GM12878 (cell line): ENCODE measurements at regions not wholly inside any gene's neighbourhood (a gene's known extent, or its start where the extent isn't known, plus 50 kb on each side); places are given as distances from the start of the nearest gene placed in this dataset.

ENCODE experiments used
- ATAC-seq: fragments of 200-7000 bp; cut with Tn5 transposase; 3 replicates; pipeline ENCODE4 v1.9.1; 2020; ENCODE audit warnings: mild to moderate bottlenecking, moderate library complexity
- BruUV-seq: library from RNA; stranded (reverse); fragments of 400-500 nt; replicated peaks from 2 replicates; lab custom pipeline; 2021; lab: Mats Ljungman, UMichigan
- CTCF ChIA-PET: fragments of 300-600 bp; sonication (Branson Sonifier 250); formaldehyde crosslinking; extraction: SDS; loops from one replicate; lab custom pipeline; 2021; ENCODE audit warnings: inconsistent platforms; lab: Yijun Ruan, JAX
- POLR2A ChIA-PET: fragments of 350-600 bp; formaldehyde crosslinking; extraction: SDS; loops from one replicate; lab custom pipeline; 2021; ENCODE audit warnings: inconsistent platforms; lab: Charles Lee
- RAD21 ChIA-PET: fragments of 300-600 bp; sonication (Branson Sonifier 250); formaldehyde crosslinking; loops from one replicate; lab custom pipeline; 2023; ENCODE audit warnings: antibody characterized with exemption; ENCODE audit not compliant: unreplicated experiment; lab: Charles Lee
- SMC1A ChIA-PET: fragments of 300-600 bp; sonication (Branson Sonifier 250); formaldehyde crosslinking; loops from one replicate; lab custom pipeline; 2023; ENCODE audit not compliant: unreplicated experiment, uncharacterized antibody; lab: Charles Lee
- DNase-seq: peaks from one replicate; pipeline ENCODE4 v3.0.0-alpha.2; 2011; ENCODE audit warnings: low read depth, low spot score
- FAIRE-seq: peaks from 3 replicates; lab custom pipeline; 2011; peaks lifted over from hg19 to GRCh38; lab: Jason Lieb, UNC
- H2AFZ ChIP-seq: 2 replicates; pipeline ENCODE4 v1.6.0; 2011; ENCODE audit warnings: low read depth, low read length, control low read depth; ENCODE audit not compliant: control insufficient read depth
- H3K27ac ChIP-seq: 2 replicates; pipeline ENCODE4 v1.5.1; 2011; ENCODE audit warnings: control low read depth; ENCODE audit not compliant: control insufficient read depth, insufficient read depth
- H3K27me3 ChIP-seq, 2 experiments: replicated peaks in 1 of 2; 2 replicates each; pipeline versions ENCODE4 v1.6.0 to v1.6.1; 2011; ENCODE audit warnings: low read length in 1 of 2; ENCODE audit not compliant: control insufficient read depth in 2 of 2, insufficient read depth in 2 of 2
- H3K36me3 ChIP-seq, 2 experiments: 2 replicates each; pipeline ENCODE4 v1.5.1; 2011; ENCODE audit warnings: low read length in 1 of 2; ENCODE audit not compliant: control insufficient read depth in 2 of 2, insufficient read depth in 2 of 2
- H3K4me1 ChIP-seq: 2 replicates; pipeline ENCODE4 v1.6.1; 2011; ENCODE audit warnings: mild to moderate bottlenecking, low read length, moderate library complexity, mixed read lengths; ENCODE audit not compliant: control insufficient read depth, insufficient read depth
- H3K4me2 ChIP-seq: 2 replicates; pipeline ENCODE4 v1.6.0; 2011; ENCODE audit warnings: control low read depth; ENCODE audit not compliant: control insufficient read depth, insufficient read depth
- H3K4me3 ChIP-seq: fragments of 200-600 bp; sonication (generic); 2 replicates; pipeline ENCODE4 v1.5.1; 2016
- H3K79me2 ChIP-seq: 2 replicates; pipeline ENCODE4 v1.6.0; 2011; ENCODE audit warnings: low read length; ENCODE audit not compliant: control insufficient read depth, insufficient read depth
- H3K9ac ChIP-seq: 2 replicates; pipeline ENCODE4 v1.8.0; 2011; ENCODE audit warnings: low read length, control low read depth, mixed read lengths; ENCODE audit not compliant: control insufficient read depth, insufficient read depth
- H3K9me3 ChIP-seq: replicated peaks from 3 replicates; pipeline ENCODE4 v1.5.1; 2011; ENCODE audit warnings: mild to moderate bottlenecking, low read length; ENCODE audit not compliant: control insufficient read depth, insufficient read depth
- H4K20me1 ChIP-seq: 2 replicates; pipeline ENCODE4 v1.6.0; 2011; ENCODE audit not compliant: control insufficient read depth, insufficient read depth
- CREB1 ChIP-seq: IDR thresholded peaks from 2 replicates; pipeline ENCODE4 v1.6.1; 2012; ENCODE audit warnings: low read depth, mild to moderate bottlenecking, inconsistent platforms
- HCFC1 ChIP-seq: fragments of 150-350 bp; IDR thresholded peaks from 2 replicates; pipeline ENCODE4 v1.6.1; 2014; ENCODE audit warnings: low read length
- NFXL1 ChIP-seq: fragments of 450-650 bp; IDR thresholded peaks from 2 replicates; pipeline ENCODE4 v1.6.1; 2017; ENCODE audit warnings: antibody characterized with exemption, mild to moderate bottlenecking, borderline replicate concordance
- SIN3A ChIP-seq: IDR thresholded peaks from 2 replicates; pipeline ENCODE4 v1.6.1; 2012; ENCODE audit warnings: low read depth, low read length, improper control_type of control experiment
- WRNIP1 ChIP-seq: IDR thresholded peaks from 2 replicates; pipeline ENCODE4 v1.6.1; 2011; ENCODE audit warnings: low read depth, low read length, improper control_type of control experiment, borderline replicate concordance
- WGBS: methylation state at CpG from one replicate; pipeline ENCODE4 v1.1.6; 2016; ENCODE audit warnings: low lambda C conversion rate; ENCODE audit not compliant: insufficient replicate concordance, insufficient coverage; ENCODE audit errors: missing lambda C conversion rate; 5-methylcytosine and 5-hydroxymethylcytosine counted together
- in situ Hi-C: fragments of 300-500 bp; cut with MboI; formaldehyde crosslinking; loops from 9 replicates; pipeline ENCODE4 v1.14.3; 2018; ENCODE audit warnings: mixed read lengths
- intact Hi-C: fragments of 100-400 bp; cut with micrococcal nuclease; formaldehyde crosslinking; loops from one replicate; pipeline ENCODE4 v1.14.2; 2022; ENCODE audit not compliant: unreplicated experiment
- TF ChIP-seq, protein P1 (sequence below): fragments of 450-650 bp; IDR thresholded peaks from 2 replicates; pipeline ENCODE4 v1.6.1; 2016; ENCODE audit warnings: mild to moderate bottlenecking

DNA sequence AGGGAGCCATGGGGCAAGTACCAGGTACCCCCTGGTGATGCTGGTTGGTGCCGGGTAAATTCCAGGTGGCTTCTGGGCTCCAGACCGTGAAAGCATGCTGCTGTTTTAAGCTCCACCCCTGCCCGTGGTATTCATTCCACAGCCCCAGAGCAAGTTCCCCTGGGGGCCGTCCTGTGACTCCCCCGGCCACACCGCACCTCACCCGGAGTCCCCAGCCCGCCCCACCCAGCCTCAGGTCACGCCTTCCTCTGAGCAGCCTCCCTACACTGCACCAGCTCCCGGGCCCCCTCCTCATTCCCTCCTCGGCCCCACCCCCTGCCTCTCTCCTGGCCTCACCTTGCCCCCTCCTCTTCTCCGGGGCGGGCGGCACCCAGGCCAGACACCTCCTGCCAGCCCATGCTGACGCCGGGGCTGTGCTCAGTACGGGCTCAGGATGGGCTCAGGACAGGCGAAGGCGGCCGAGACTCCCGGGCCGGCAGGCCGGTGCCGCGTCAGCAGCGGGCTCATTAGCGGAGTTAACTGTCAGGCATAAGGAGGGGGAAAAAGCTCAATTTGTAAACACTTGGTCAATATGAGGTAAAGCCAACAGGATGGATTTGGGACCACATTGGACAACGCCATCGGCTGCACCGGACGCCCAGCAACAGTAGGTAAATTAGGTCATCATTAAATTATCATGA lies 127.4 kb downstream of the FAM53A start (continued):
- TF ChIP-seq, protein P1, sequence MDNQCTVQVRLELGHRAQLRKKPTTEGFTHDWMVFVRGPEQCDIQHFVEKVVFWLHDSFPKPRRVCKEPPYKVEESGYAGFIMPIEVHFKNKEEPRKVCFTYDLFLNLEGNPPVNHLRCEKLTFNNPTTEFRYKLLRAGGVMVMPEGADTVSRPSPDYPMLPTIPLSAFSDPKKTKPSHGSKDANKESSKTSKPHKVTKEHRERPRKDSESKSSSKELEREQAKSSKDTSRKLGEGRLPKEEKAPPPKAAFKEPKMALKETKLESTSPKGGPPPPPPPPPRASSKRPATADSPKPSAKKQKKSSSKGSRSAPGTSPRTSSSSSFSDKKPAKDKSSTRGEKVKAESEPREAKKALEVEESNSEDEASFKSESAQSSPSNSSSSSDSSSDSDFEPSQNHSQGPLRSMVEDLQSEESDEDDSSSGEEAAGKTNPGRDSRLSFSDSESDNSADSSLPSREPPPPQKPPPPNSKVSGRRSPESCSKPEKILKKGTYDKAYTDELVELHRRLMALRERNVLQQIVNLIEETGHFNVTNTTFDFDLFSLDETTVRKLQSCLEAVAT, result no peak
- TF ChIP-seq HCFC1 (no peak), WRNIP1 (no peak), SIN3A (no peak), CREB1 (no peak)

DNA sequence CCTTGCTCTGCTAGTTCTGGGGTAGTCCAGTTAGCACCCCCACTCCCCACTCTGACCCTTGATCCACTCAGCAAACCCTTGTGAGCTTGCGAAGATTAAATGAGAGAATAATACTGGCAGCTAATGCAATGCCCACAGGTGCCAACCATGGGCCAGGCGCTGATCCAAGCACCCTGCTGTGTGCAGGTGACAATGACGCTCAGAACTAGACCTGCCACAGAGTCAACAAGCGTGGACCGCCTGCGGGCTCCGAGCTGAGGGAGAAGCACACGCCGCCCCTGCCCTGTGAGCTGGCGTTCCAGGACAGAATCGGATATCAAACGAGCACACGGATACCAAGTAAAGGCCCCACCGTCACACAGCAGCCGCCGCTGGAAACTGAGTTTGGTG lies 129.2 kb downstream of the FAM53A start:
- Histone ChIP-seq H3K27me3 (no peaks in the 10 kb centered on the region), H3K9me3 (no peaks in the 10 kb centered on the region), H2AFZ (no peak overlapping the region), H3K9ac (no peak overlapping the region), H3K36me3 (no peaks in the 10 kb centered on the region), H4K20me1 (no peaks in the 10 kb centered on the region), H3K4me1 (no peaks in the 10 kb centered on the region), H3K27ac (no peak overlapping the region), H3K4me2 (no peak overlapping the region), H3K79me2 (no peaks in the 10 kb centered on the region), H3K4me3 (no peak overlapping the region)
- ATAC-seq (no peak), FAIRE-seq (no peak), DNase-seq (no peak)
- POLR2A ChIA-PET, result no interaction called here
- SMC1A ChIA-PET, result no interaction called here
- RAD21 ChIA-PET, result no interaction called here
- no peak for TF ChIP-seq NFXL1
- 80% methylated on average over 16 of the region's 16 CpGs for WGBS
- intact Hi-C loops (no loop called here), in situ Hi-C loops (no loop called here)
- CTCF ChIA-PET, result no interaction called here
- no TSS peak for BruUV-seq
